Left renal pelvis (tissue), 4 donors: ENCODE measurements at regions not wholly inside any gene's neighbourhood (a gene's known extent, or its start where the extent isn't known, plus 50 kb on each side); places are given as distances from the start of the nearest gene placed in this dataset.
"Not testable (repeated sequence)": the region's sequence is repeated elsewhere in the genome, so short reads cannot be mapped to it uniquely, and the experiment has no call there.

Experiments
- DNase-seq, 4 donors: peaks; one replicate each; pipeline ENCODE4 v3.0.0-alpha.2; 2013; ENCODE audit warnings: low read depth in 4 of 4, low spot score in 3 of 4

DNA sequence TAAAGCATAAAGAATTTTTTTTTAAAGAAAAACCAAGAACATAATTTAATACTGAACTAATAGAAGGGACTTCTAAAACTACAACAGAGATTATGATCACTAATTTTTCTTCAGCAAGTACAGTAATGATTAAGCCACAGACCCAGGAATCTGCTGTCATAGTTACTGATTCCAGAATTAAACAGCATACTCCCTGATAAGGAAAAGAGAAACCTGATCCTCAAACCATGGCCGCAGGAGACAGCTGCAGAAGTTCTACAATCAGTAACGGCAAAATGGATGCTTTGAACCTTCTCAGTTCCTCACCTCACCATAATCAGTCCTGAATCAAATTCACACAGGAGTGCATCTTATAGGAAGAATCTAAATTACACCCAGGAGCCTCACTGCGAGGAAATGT lies 939.0 kb upstream of the SLITRK1 start:
- DNase-seq: no peak

DNA sequence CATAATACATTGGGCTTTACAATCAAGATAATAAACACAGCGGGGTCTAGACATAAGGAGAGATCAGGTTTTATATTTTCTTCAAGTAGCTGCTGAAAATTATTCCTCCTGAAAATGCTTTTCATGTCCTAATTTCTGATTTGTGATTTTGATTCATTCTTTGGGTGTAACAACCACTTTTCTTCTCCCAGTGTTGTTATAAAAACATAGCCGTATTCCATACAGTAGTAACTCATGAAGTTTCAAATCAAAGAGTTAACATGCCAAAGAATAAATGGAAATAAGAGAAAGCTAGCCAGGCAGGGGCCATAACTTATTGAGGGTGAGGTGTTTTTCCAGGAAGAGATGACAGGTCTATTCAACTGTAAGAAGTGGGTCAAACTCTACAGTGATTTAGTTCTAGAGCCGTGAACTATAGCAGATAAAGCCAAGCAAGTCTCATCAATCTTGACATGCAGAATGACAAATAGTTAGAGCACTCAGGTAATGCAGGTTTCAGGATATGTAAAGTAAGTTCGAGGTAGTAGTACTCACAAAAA lies 934.4 kb upstream of the SLITRK1 start:
- DNase-seq: no peak

DNA sequence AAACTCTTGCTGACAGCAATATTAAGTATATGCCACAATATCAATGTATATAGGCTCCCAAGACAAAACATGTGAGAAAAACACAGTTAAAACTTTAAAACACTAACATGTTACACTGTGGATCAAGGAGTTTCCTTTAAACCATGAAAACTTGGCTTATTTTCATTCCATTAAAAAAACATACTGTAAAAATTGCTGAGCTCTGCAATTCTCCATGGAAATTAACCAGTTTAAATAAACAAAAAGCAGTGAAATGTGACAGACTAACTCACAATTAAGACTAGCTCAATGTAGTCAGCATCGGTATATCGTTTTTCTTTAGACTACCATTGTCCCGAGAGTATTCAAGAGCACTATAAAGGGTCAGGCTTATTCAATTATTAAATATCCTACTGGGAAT lies 930.5 kb upstream of the SLITRK1 start:
- DNase-seq: no peak

DNA sequence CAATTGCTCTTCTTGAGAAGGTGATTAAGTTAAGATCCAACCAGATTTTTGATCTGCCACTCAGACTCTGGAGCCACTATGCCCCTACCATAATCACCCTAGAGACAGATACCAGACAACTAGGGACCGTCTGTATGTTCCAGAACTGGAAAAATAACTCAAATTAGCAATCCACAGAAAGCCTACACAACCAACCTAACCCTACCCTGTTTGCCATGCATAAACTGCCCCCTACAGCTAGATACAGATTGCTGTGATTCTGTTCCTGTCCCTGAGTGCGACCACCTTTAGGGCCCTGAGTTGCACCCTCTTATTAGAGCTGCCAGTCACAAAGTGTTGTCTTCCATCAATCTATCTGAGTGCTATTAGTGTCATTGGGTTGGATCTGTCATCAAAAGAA lies 929.8 kb upstream of the SLITRK1 start:
- DNase-seq: no peak

DNA sequence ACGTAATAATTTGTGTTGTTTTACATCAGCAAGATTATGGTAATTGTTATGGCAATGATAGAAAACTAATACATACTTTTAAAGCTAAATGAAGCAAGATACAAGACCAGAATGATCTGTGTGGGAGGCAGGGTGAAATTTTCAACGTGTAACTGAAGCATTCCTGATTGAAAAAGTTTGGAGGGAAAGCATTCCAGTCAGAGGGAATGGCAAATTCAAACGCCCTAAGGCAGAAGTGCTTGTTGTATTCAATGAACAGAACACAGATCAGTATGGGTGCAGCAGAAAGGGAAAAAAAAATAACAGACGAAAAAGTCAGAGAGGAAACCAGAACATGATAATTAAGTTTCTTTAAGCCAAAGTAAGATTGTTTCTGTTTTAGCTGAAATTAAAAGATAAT lies 928.5 kb upstream of the SLITRK1 start:
- no peak for DNase-seq

DNA sequence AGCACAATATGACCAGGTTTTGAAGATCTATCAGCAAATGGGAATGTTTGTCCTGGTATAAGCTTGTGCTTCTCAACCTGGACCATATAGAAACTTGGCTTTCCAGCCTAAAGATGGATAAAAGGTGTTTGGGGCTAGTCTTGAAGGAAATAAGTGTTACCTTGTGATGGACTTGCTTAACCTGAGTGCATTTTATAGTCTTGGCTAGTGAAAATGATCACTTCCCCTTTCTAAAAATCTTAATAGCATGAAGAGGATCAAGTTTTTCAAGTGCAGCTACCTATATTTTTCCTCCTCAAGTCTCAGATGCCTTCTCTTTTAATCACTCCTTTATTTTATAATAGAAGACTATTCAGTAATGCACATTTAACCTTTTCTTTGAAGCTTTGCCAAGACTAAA lies 919.8 kb upstream of the SLITRK1 start:
- no peak for DNase-seq

DNA sequence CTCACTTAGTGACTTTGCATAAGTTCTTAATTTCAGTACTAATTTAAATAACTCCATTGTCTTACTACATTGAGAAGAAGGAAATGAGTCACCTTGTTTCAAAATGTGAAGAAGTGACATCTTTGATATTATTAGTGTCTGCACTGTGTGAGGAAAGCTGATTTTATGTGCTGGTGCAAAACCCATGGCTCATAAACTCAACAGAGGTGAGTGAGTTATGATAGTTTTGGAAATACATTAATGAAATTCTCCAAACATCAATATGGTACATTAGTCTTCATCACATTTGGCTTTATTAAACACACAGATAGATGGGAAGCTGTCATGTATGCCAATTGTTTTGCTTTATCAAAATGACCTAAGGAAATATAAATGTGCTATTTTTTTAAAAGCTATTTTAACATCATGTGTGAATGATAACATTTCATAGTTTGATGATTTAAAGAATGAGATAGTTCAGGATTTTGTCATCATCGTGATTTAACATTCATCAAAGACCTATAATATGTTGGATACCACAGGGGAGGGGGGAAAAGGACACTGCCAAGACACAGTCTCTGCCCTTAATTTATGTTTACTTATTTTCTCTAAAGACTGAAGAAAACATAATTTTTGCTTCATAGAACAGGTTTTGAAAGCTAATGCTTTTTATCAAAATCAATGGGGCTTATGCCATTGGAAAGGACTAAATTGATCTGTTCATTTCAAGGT lies 902.3 kb upstream of the SLITRK1 start:
- no peak for DNase-seq

DNA sequence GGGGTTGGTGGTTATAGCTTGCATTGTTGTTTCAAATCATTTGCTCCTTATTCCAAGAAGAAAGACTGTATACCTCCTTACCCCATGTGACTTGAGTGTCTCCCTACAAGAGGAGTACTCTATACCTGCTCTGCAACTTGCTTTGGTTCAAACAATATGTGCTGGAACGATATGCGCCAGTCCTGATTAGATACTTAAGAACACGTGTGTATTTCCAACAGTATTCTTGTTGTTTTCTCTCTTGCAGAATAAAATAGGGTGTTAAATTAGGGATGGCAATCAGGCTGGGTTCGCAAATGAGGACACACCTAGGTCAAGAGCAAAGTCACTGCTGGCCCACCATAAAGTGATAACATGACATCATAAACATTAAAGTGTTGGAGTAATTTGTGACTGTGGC lies 895.0 kb upstream of the SLITRK1 start:
- no peak for DNase-seq

DNA sequence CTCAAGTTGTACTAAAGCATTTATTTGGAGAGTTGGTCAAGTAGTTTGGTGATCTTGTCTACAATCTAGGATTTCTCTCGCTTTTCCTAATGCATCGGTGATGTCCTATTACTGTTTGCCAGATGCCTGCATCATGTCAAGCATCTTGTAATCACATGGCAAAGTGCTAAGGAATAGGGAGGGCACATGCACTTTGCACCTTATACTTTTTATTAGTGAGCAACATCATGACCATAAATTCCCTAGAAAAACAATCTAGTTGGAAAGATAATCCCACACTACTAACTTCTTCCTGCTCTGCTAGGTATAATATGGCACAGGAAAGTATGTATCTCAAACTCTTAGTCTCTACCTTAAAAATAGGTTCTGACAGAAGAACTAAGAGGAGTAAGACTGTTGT lies 894.3 kb upstream of the SLITRK1 start:
- no peak for DNase-seq

DNA sequence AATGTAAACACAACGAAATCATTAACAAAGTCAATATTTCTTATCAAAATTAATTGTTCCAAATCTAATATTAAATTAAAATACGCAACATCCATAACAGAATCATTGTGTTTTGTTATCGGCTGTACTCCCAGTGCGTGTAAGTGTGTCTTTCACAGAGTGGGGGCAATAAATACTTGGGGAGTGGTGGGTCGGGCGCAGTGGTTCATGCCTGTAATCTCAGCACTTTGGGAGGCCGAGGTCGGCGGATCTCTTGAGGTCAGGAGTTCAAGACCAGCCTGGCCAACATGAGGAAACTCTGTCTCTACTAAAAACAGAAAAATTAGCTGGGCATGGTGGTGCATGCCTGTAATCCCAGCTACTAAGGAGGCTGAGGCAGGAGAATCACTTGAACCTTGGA lies 893.6 kb upstream of the SLITRK1 start:
- not testable (repeated sequence) for DNase-seq

DNA sequence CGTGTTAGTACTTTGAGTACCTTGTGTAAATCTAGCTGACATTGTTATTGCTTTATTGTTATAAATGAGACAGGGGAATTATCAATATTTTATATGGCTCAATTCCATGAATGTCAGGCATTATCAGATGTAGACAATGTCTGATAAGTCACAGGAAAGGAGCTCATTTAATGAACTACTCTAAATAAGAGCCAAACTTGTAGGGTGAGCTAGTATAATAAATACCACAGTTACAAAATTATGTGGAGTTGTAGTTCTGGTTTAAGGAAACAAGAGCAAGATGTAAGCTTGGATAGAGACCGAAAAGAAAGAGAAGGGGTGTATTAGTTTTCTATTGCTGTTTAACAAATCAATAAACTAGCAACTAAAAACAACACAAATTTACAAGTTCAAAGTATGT lies 891.8 kb upstream of the SLITRK1 start:
- DNase-seq: no peak

DNA sequence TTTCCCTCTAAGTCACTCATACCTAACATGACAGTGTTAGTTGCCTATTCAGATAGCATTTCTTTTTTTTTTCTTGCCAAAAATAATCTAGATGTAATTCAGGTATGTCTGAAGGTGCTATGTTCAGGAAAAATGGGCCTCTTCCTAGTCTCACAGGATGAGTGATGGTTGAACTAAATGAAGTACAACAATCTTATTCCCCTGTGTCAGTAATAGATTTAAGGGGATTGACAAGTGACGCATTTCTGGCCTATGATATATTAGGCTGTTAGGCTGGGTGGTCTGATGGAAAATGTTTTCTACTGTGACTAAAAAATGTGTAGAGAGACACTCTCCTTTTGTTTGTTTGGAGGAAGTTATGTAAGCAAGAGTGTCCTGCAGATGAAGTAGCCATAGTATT lies 878.7 kb upstream of the SLITRK1 start:
- DNase-seq: no peak

DNA sequence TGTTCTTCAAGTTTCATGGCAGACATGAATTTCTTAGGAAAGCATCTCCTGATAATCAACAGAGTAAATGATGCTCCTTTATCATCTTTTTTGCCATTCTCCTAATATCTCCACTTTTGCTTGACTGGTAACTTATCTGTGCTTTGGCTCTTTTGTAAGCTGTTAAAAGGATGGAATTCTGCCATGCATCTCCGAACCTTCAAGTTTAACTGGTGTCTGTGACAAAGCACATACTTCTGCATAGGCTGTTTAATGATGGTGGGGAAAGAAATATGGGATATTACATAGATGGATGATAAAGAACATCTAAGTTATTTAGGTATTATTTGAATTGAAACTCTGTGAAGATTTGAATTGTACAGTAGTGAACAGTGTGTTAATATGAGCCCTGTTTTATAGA lies 866.9 kb upstream of the SLITRK1 start:
- DNase-seq: no peak

DNA sequence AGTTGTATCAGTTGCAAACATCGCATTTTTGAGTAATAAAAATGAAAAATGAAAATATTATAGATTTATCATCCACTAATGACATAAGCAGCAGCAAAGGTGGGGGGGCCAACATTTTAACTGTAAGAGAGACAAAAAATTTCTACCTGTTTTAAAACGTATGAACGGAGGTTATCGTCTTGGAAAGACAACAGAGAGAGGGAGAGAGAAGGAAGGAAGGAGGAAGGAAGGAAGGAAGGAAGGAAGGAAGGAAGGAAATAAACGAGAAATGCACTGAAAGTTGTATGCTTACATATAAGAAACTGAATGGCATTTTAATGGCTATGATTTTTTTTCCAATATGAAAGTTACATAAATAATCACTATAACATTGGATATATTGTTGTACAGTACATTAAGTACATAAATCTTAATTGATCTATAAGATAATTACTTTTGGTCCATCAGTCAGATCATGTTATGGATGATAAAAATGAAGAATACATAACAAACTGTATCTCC lies 862.8 kb upstream of the SLITRK1 start:
- no peak for DNase-seq

DNA sequence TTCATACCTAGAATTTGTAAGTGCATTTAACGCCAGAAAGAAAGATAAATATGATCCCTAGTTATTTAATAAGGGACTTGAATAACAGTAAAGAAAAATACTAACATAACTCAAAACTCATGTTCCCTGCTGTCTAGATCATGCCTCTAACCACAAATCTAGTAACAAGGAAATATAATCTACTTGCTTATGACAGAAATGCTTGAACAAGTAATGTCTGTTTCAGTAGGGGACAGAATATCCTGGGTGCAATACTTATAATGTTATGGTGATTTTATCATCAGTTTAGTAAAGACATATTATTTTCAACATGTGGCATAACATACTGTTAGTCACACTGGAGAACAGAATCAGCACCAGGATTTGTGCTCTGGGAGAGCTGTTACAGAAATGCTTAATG lies 861.9 kb upstream of the SLITRK1 start:
- DNase-seq: no peak

DNA sequence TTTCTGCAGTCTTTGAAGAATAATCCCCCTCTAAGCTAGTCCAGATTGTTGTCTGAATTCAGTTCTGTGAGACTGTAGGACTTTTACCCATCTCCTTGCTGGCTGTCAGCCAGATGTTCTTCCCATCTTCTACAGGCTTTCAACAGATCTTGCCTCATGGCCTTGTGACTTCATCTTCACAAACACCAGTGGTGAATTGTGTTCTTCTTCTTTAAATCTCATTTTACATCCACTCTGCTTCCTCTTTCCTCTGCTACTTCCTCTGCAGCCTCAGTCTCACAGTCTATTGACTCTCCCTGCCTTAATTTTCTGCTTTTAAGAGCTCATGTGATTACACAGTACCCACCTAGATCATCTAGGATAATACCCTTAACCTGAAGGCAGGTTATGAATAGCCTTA lies 859.0 kb upstream of the SLITRK1 start:
- DNase-seq: no peak

DNA sequence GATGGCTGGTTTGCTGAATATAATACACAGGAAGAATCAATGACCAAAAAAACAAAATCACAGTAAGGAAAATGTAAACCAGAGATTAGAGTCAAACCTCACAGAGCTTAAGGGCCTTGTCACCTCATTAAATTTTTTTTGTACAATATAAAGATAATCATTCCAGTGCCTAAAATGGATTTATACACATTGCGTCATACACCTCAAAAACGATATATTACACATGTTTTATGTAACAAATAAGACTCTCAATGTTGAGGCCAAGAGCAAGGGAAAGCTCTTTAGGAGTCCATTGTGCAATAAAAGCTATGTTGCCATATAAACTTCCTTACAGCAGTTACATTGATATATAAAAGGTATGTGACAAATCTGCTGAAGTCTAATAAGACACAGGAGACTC lies 856.7 kb upstream of the SLITRK1 start:
- DNase-seq: no peak

DNA sequence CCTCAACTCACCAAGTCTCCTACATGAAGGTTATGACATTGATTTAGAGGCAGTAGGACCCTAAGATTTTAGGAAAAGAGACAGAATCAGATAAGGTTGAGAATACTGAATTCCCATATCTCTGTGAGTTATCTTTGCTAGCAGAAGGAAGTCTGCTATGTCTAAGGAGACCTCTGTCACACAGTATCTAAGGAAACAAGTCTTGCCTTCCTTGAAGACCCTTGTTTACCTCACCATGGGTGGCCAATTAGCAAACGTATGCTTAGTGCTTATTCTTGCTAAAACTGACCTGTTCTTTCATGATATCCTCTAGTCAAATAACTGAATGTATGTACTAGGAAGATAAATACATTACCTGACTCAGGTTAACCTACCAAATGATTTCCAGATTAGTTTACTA lies 855.4 kb upstream of the SLITRK1 start:
- DNase-seq: no peak

DNA sequence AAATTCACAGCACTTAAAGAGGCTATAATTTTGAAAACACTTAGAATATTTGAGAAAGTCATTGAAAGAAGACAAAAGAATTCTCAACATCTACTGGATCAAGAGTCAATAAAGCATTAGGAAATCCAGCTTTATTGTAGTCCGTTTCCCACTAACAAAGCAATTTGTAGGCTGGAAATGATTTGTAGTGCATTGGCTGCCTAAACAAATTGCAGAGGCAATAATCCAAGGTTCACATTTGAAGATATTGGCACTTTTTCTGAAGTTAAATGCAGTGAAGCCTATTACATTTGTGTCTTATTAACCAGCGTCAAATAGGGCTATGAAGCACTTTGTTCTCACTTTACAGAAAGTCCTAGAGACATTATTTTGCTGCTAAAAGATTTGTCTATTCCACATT lies 848.1 kb upstream of the SLITRK1 start:
- DNase-seq: no peak

DNA sequence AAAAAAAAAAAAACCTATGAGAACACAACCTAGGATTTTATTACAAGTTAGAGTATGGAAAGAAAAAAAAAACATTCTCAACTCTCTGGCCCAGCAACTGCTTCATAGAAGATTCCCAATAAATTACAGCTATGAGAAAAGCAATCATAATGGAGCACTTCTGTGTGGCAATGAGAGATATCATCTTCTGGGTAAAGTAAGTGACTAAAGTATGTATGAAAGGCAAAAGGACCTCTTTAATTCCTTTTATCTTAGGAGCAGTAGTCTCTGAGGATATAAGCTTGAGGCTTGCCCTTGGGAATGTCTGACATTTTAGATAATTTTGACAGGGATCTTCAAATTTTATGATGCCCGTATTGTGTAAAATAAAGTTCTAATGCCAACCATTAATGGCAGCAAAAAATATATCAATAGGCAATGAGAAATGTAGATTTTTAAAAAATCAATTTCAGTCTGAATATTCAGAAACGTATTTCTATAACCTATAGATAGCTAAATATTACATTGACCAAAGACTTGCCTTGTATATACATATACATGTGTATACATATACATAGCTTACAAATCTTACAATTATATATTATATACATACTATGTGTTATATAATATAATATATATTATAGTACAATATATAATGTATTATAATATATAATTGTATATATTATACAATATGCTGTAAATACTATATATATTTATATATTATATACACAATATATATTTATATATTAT lies 823.9 kb upstream of the SLITRK1 start:
- no peak for DNase-seq

DNA sequence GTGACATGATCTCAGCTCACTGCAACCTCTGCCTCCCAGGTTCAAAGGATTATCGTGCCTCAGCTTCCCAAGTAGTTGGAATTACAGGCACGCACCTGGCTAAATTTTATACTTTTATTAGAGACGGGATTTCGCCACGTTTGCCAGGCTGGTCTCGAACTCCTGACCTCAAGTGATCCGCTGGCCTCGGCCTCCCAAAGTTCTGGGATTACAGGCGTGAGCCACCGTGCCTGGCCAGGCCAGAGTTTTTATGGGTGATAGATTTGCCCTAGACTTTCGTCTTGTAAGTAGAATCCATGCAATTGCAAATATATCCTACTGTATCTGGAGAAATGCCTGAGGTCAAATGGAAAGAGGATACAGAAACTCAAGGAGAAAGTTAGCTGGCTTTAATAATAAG lies 819.9 kb upstream of the SLITRK1 start:
- no peak for DNase-seq

DNA sequence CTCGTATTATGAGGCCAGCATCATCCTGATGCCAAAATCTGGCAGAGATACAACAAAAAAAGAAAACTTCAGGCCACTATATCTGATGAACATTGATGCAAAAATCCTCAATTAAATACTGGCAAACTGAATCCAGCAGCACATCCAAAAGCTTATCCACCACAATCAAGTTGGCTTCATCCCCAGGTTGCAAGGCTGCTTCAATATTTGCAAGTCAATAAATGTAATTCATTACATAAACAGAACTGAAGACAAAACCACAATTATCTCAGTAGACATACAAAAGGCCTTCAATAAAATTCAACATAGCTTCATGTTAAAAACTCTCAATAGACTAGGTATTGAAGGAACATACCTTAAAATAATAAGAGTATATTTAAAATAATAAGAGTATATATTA lies 815.3 kb upstream of the SLITRK1 start:
- DNase-seq: not testable (repeated sequence)
